ENCODE measurements at regions not wholly inside any gene's neighbourhood (a gene's known extent, or its start where the extent isn't known, plus 50 kb on each side); places are given as distances from the start of the nearest gene placed in this dataset.

DNA sequence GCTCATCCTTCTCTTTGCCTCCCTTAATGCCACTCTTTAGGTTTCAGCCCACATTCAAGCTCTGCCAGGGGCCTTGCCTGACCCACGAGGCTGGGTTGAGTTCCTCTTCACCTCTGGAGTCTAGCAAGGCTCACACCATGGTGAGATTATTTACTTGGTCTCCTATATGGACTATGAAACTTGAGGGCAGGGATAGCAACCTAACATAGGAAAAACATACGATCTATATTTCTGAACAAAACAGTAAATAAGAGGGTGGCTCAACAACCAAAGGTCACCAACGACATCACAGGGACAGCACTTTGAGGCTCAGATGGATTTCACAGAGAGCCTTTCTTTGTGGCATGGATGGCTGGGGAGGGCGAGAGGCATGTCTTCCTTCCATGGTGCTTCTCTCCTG, 197.0 kb downstream of the MAF start:
- Histone ChIP-seq H3K4me3 (ENCODE audit: low read depth, low read length) (no peak overlapping the region), H3K36me3 (ENCODE audit: control insufficient read depth, insufficient read depth, low read length) (no peaks in the 10 kb centered on the region), H3K27me3 (ENCODE audit: control insufficient read depth, insufficient read depth, low read length) (no peaks in the 10 kb centered on the region)
- TF ChIP-seq, protein P1, sequence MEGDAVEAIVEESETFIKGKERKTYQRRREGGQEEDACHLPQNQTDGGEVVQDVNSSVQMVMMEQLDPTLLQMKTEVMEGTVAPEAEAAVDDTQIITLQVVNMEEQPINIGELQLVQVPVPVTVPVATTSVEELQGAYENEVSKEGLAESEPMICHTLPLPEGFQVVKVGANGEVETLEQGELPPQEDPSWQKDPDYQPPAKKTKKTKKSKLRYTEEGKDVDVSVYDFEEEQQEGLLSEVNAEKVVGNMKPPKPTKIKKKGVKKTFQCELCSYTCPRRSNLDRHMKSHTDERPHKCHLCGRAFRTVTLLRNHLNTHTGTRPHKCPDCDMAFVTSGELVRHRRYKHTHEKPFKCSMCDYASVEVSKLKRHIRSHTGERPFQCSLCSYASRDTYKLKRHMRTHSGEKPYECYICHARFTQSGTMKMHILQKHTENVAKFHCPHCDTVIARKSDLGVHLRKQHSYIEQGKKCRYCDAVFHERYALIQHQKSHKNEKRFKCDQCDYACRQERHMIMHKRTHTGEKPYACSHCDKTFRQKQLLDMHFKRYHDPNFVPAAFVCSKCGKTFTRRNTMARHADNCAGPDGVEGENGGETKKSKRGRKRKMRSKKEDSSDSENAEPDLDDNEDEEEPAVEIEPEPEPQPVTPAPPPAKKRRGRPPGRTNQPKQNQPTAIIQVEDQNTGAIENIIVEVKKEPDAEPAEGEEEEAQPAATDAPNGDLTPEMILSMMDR (IDR thresholded peaks at IDR 0.05; ENCODE audit: insufficient read depth, low read length, poor library complexity, severe bottlenecking): no peak
- DNase-seq (ENCODE audit: low read depth): no peak

DNA sequence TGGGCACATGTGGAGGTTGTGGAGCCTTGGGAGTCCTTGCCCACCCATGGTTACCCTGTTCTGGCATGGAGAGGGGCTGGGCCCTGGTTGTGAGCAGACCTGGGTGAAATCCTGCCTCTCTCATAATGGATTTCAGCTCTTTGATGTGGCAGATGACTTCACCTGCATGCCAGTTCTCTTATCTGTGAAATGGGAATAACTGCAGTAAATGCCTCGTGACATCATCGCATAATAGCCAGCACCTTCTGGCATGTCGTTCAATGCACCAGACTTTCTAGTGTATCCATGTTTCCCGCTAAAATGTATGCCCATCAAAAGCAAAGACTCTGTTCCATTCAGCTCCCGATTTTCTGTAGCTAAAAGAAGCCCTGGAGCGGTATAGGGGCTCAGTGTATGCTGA, 197.6 kb downstream of the MAF start:
- Histone ChIP-seq H3K4me3 (ENCODE audit: low read depth, low read length) (no peak overlapping the region), H3K27me3 (ENCODE audit: control insufficient read depth, insufficient read depth, low read length) (no peaks in the 10 kb centered on the region), H3K36me3 (ENCODE audit: control insufficient read depth, insufficient read depth, low read length) (no peaks in the 10 kb centered on the region)
- no peak for DNase-seq (ENCODE audit: low read depth)
- TF ChIP-seq, protein P1 (IDR thresholded peaks at IDR 0.05; ENCODE audit: insufficient read depth, low read length, poor library complexity, severe bottlenecking): no peak

- Histone ChIP-seq H3K27me3 (ENCODE audit: control insufficient read depth, insufficient read depth, low read length) (no peaks in the 10 kb centered on the region), H3K4me3 (ENCODE audit: low read depth, low read length) (no peak overlapping the region)
- DNase-seq (ENCODE audit: low read depth): no peak
Observed at GRCh38 chr16:79402356-79402755, 198.2 kb downstream of the MAF start.

GRCh38 chr16:79401782-79402181, 198.8 kb downstream of the MAF start:
- H3K36me3 ChIP-seq (ENCODE audit: control insufficient read depth, insufficient read depth, low read length): no peaks in the 10 kb centered on the region
- no peak for DNase-seq (ENCODE audit: low read depth)
- TF ChIP-seq, protein P1 (IDR thresholded peaks at IDR 0.05; ENCODE audit: insufficient read depth, low read length, poor library complexity, severe bottlenecking): no peak
- H3K4me3 ChIP-seq (ENCODE audit: low read depth, low read length): no peak overlapping the region
- no peaks in the 10 kb centered on the region for H3K27me3 ChIP-seq (ENCODE audit: control insufficient read depth, insufficient read depth, low read length)

More at GRCh38 chr16:79402356-79402755, 198.2 kb downstream of the MAF start:
- no peaks in the 10 kb centered on the region for H3K36me3 ChIP-seq (ENCODE audit: control insufficient read depth, insufficient read depth, low read length)
- TF ChIP-seq, protein P1 (IDR thresholded peaks at IDR 0.05; ENCODE audit: insufficient read depth, low read length, poor library complexity, severe bottlenecking): no peak

DNA sequence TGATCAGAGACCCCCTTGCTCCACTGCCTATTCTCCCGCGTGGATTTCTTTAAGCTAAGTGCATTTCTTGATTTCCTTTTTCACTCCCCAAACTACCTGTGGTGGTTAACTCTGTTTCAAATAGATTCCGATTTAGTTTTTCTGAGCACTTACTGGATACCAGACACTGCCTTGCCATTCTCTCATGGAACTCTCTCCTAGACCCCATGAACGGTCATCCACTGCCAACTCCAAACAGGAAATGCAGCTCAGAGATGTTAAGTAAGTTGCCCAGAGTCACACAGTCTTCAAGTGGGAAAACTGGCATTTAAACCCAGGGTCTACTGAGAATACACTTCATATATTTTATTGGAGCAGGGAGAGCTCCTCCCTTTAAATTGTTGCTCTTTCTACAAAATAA, 199.4 kb downstream of the MAF start:
- no peak for DNase-seq (ENCODE audit: low read depth)
- Histone ChIP-seq H3K36me3 (ENCODE audit: control insufficient read depth, insufficient read depth, low read length) (no peaks in the 10 kb centered on the region), H3K4me3 (ENCODE audit: low read depth, low read length) (no peak overlapping the region), H3K27me3 (ENCODE audit: control insufficient read depth, insufficient read depth, low read length) (no peaks in the 10 kb centered on the region)
- TF ChIP-seq, protein P1 (IDR thresholded peaks at IDR 0.05; ENCODE audit: insufficient read depth, low read length, poor library complexity, severe bottlenecking): no peak

DNA sequence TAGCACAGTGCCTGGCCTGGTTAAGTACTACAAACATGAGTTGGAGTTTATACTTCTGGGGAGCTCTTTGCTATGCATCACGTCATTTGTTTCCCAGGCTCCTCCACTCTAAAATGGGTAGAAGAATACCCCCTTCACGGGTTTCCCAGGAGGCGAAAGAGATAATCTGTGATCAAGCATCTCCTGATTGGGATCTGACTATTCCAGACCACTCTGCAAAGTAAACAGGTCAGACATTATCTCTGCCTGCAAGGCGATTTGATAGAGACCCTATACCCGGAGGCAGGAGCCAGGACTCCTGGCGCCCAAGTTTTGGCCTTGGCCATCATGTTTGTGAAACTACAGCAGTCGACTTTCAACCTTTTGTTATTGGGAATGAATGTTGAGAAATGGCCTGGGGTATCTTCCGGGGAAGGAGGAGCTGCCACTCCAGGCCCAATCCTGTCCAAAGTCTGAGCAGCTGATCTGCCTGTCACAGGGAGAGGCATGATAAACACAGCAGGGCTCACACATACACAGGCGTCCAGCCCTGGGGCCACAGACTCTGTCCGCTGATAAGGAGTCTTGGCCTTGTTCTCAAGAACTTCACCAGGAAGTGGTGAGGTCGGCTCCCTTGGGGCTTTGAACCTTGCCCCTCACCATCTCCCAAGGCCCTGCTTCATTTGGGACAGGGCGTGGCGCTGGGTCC, 199.9 kb downstream of the MAF start:
- TF ChIP-seq, protein P1 (IDR thresholded peaks at IDR 0.05; ENCODE audit: insufficient read depth, low read length, poor library complexity, severe bottlenecking): no peak
- Histone ChIP-seq H3K36me3 (ENCODE audit: control insufficient read depth, insufficient read depth, low read length) (no peaks in the 10 kb centered on the region), H3K27me3 (ENCODE audit: control insufficient read depth, insufficient read depth, low read length) (no peaks in the 10 kb centered on the region), H3K4me3 (ENCODE audit: low read depth, low read length) (no peak overlapping the region)
- no peak for DNase-seq (ENCODE audit: low read depth)
